ENCODE measurements at regions not wholly inside any gene's neighbourhood (a gene's known extent, or its start where the extent isn't known, plus 50 kb on each side); places are given as distances from the start of the nearest gene placed in this dataset.
"Not testable (repeated sequence)": the region's sequence is repeated elsewhere in the genome, so short reads cannot be mapped to it uniquely, and the experiment has no call there.

GRCh38 chr4:176622251-176622948, 170.3 kb downstream of the VEGFC start:
- Histone ChIP-seq H3K27me3 (ENCODE audit: control insufficient read depth in 1 of 2, insufficient read depth in 2 of 2, low read length in 2 of 2) (no peaks in the 10 kb centered on the region), H3K9me3 (ENCODE audit: control insufficient read depth in 2 of 2, low read length in 2 of 2) (no peaks in the 10 kb centered on the region), H3K4me1 (ENCODE audit: control insufficient read depth, insufficient read depth, low read length) (no peaks in the 10 kb centered on the region), H3K9ac (ENCODE audit: low read length in 2 of 2) (no peak overlapping the region), H3K27ac (ENCODE audit: low read length) (no peak overlapping the region), H3K36me3 (ENCODE audit: control insufficient read depth in 2 of 2, insufficient read depth in 2 of 2, low read length in 2 of 2) (no peaks in the 10 kb centered on the region), H3K4me3 (ENCODE audit: low read length in 2 of 2) (no peak overlapping the region)

GRCh38 chr4:176624983-176625610, 167.6 kb downstream of the VEGFC start:
- H3K4me3 ChIP-seq (ENCODE audit: low read length in 2 of 2); H3K27ac ChIP-seq (ENCODE audit: low read length); H3K9ac ChIP-seq (ENCODE audit: low read length in 2 of 2); H3K9me3 ChIP-seq (ENCODE audit: control insufficient read depth in 2 of 2, low read length in 2 of 2); H3K4me1 ChIP-seq (ENCODE audit: control insufficient read depth, insufficient read depth, low read length); H3K36me3 ChIP-seq (ENCODE audit: control insufficient read depth in 2 of 2, insufficient read depth in 2 of 2, low read length in 2 of 2); H3K27me3 ChIP-seq (ENCODE audit: control insufficient read depth in 1 of 2, insufficient read depth in 2 of 2, low read length in 2 of 2): not testable (repeated sequence)

GRCh38 chr4:176627916-176628315, 164.8 kb downstream of the VEGFC start:
- Histone ChIP-seq H3K27ac (ENCODE audit: low read length) (no peak overlapping the region), H3K9me3 (ENCODE audit: control insufficient read depth in 2 of 2, low read length in 2 of 2) (no peaks in the 10 kb centered on the region), H3K4me1 (ENCODE audit: control insufficient read depth, insufficient read depth, low read length) (no peaks in the 10 kb centered on the region), H3K9ac (ENCODE audit: low read length in 2 of 2) (no peak overlapping the region), H3K4me3 (ENCODE audit: low read length in 2 of 2) (no peak overlapping the region), H3K36me3 (ENCODE audit: control insufficient read depth in 2 of 2, insufficient read depth in 2 of 2, low read length in 2 of 2) (no peaks in the 10 kb centered on the region), H3K27me3 (ENCODE audit: control insufficient read depth in 1 of 2, insufficient read depth in 2 of 2, low read length in 2 of 2) (no peaks in the 10 kb centered on the region)

- Histone ChIP-seq H3K9me3 (ENCODE audit: control insufficient read depth in 2 of 2, low read length in 2 of 2) (no peaks in the 10 kb centered on the region), H3K27me3 (ENCODE audit: control insufficient read depth in 1 of 2, insufficient read depth in 2 of 2, low read length in 2 of 2) (no peaks in the 10 kb centered on the region)
These were observed 161.1 kb downstream of the VEGFC start for GRCh38 chr4:176631611-176632010.

More at GRCh38 chr4:176631611-176632010, 161.1 kb downstream of the VEGFC start:
- no peaks in the 10 kb centered on the region for H3K36me3 ChIP-seq (ENCODE audit: control insufficient read depth in 2 of 2, insufficient read depth in 2 of 2, low read length in 2 of 2)
- H3K4me1 ChIP-seq (ENCODE audit: control insufficient read depth, insufficient read depth, low read length) = no peaks in the 10 kb centered on the region
- H3K9ac ChIP-seq (ENCODE audit: low read length in 2 of 2) = no peak overlapping the region
- H3K27ac ChIP-seq (ENCODE audit: low read length) = no peak overlapping the region
- no peak overlapping the region for H3K4me3 ChIP-seq (ENCODE audit: low read length in 2 of 2)

Data from stomach smooth muscle (tissue), 2 donors.